Right lobe of liver (tissue), 6 donors: ENCODE measurements at regions not wholly inside any gene's neighbourhood (a gene's known extent, or its start where the extent isn't known, plus 50 kb on each side); places are given as distances from the start of the nearest gene placed in this dataset.

Source experiments
- ATAC-seq, 4 donors: fragments of 200-7000 bp; cut with Tn5 transposase; one replicate each; pipeline ENCODE4 v1.9.1; 2020; ENCODE audit warnings: mild to moderate bottlenecking in 4 of 4, moderate library complexity in 4 of 4
- DNase-seq, 3 donors: peaks; one replicate each; pipeline ENCODE4 v3.0.0-alpha.2; 2020
- H3K27ac ChIP-seq, 3 donors: fragments of 200-600 bp; one replicate each; pipeline ENCODE4 v1.8.0; 2022
- H3K27me3 ChIP-seq, 2 donors: fragments of 200-600 bp; one replicate each; pipeline ENCODE4 v1.8.0; 2022
- H3K36me3 ChIP-seq, 4 donors: fragments of 200-600 bp; sonication (generic) in 1 of 4; one replicate each; pipeline versions ENCODE4 v1.5.1 to v1.8.0; 2017 to 2022; ENCODE audit warnings: control low read depth in 1 of 4
- H3K4me1 ChIP-seq, 4 donors: fragments of 200-600 bp; sonication (generic) in 1 of 4; one replicate each; pipeline versions ENCODE4 v1.5.1 to v1.8.0; 2017 to 2022; ENCODE audit warnings: control low read depth in 1 of 4
- H3K4me3 ChIP-seq, 3 donors: fragments of 200-600 bp; one replicate each; pipeline ENCODE4 v1.8.0; 2022
- H3K9me3 ChIP-seq, 4 donors: fragments of 200-600 bp; sonication (generic) in 1 of 4; one replicate each; pipeline versions ENCODE4 v1.5.1 to v1.8.0; 2017 to 2022; ENCODE audit warnings: control low read depth in 1 of 4
- CTCF ChIP-seq, 4 donors: fragments of 200-600 bp in 3 of 4; fragments of 450-650 bp in 1 of 4; IDR thresholded peaks; one replicate each; pipeline versions ENCODE4 v1.5.1 to v1.8.0; 2016 to 2022; ENCODE audit warnings: antibody characterized with exemption in 4 of 4, mild to moderate bottlenecking in 2 of 4
- POLR2A ChIP-seq: fragments of 450-650 bp; IDR thresholded peaks from one replicate; pipeline ENCODE4 v1.6.1; 2017; ENCODE audit warnings: antibody characterized with exemption, mild to moderate bottlenecking
- WGBS: methylation state at CpG from one replicate; pipeline ENCODE4 v1.1.6; 2018; ENCODE audit warnings: low coverage, low lambda C conversion rate; ENCODE audit not compliant: insufficient coverage; ENCODE audit errors: missing lambda C conversion rate; 5-methylcytosine and 5-hydroxymethylcytosine counted together
- intact Hi-C, 2 donors: fragments of 100-400 bp; cut with DNase I; formaldehyde crosslinking; loops; one replicate each; pipeline versions ENCODE4 v1.11.2 to v1.14.1; 2022
- donor health status: DM: no; HTN: yes; CAD: no.
- donor health status: DM: no; HTN: no; CAD: no.
- donor health status: DM: no; HTN: no; CAD: no.
- donor health status: DM: no; HTN: yes; CAD: no.
- donor health status: DM: no; HTN: yes; CAD: no.

- no peaks in the 10 kb centered on the region for H3K36me3 ChIP-seq
- intact Hi-C loops, result no loop called here
- DNase-seq, result no peak
- 23% methylated on average over 3 of the region's 3 CpGs for WGBS
- no peaks in the 10 kb centered on the region for H3K27me3 ChIP-seq
- H3K27ac ChIP-seq, result no peak overlapping the region
- TF ChIP-seq POLR2A, result no peak
- no peak for TF ChIP-seq CTCF (IDR thresholded peaks at IDR 0.05)
- peak in 3 of 4 donors; percentile 19 to 41 (median 33) for ATAC-seq
- H3K9me3 ChIP-seq, result no peaks in the 10 kb centered on the region
- no peak overlapping the region for H3K4me3 ChIP-seq
- no peaks in the 10 kb centered on the region for H3K4me1 ChIP-seq
Measured at GRCh38 chr15:88388686-88389085, 78.5 kb downstream of the MRPL46 start.

- TF ChIP-seq POLR2A, result no peak
- TF ChIP-seq CTCF (IDR thresholded peaks at IDR 0.05), result no peak
- Histone ChIP-seq H3K27ac (no peak overlapping the region), H3K36me3 (no peaks in the 10 kb centered on the region), H3K4me3 (no peak overlapping the region), H3K4me1 (no peaks in the 10 kb centered on the region), H3K9me3 (no peaks in the 10 kb centered on the region), H3K27me3 (no peaks in the 10 kb centered on the region)
- intact Hi-C loops, result no loop called here
- DNase-seq (no peak), ATAC-seq (no peak)
- WGBS, result 12% methylated on average over 2 of the region's 2 CpGs
Measured at GRCh38 chr15:88385078-88385700, 82.0 kb downstream of the MRPL46 start.

GRCh38 chr15:88383354-88383753 lies 83.8 kb downstream of the MRPL46 start:
- 89% methylated on average over 1 of the region's 1 CpG for WGBS
- Histone ChIP-seq H3K4me1 (no peaks in the 10 kb centered on the region), H3K27ac (no peak overlapping the region), H3K36me3 (no peaks in the 10 kb centered on the region), H3K9me3 (no peaks in the 10 kb centered on the region), H3K27me3 (no peaks in the 10 kb centered on the region), H3K4me3 (no peak overlapping the region)
- intact Hi-C loops, result no loop called here
- no peak for ATAC-seq
- DNase-seq, result no peak
- TF ChIP-seq POLR2A (no peak), CTCF (IDR thresholded peaks at IDR 0.05) (no peak)

- 28% methylated on average over 5 of the region's 5 CpGs for WGBS
- Histone ChIP-seq H3K27ac (no peak overlapping the region), H3K9me3 (no peaks in the 10 kb centered on the region), H3K36me3 (no peaks in the 10 kb centered on the region), H3K4me1 (no peaks in the 10 kb centered on the region), H3K4me3 (no peak overlapping the region), H3K27me3 (no peaks in the 10 kb centered on the region)
- peak in 3 of 4 donors; percentile 30 to 67 (median 41) for ATAC-seq
- DNase-seq, result no peak
- intact Hi-C loops, result no loop called here
- TF ChIP-seq CTCF (IDR thresholded peaks at IDR 0.05) (no peak), POLR2A (no peak)
Measured at GRCh38 chr15:88382482-88382983, 84.7 kb downstream of the MRPL46 start.
